ENCODE measurements at regions not wholly inside any gene's neighbourhood (a gene's known extent, or its start where the extent isn't known, plus 50 kb on each side); places are given as distances from the start of the nearest gene placed in this dataset.

GRCh38 chr14:97618917-97619690, 821.9 kb downstream of the VRK1 start:
- DNase-seq (ENCODE audit: low read depth), result no peak
- TF ChIP-seq CTCF (conservative IDR thresholded peaks at IDR 0.05; ENCODE audit: low read depth, low read length), result no peak
- H3K4me3 ChIP-seq (ENCODE audit: low read depth, low read length), result no peak overlapping the region

GRCh38 chr14:97620066-97620465, 822.9 kb downstream of the VRK1 start:
- no peak overlapping the region for H3K4me3 ChIP-seq (ENCODE audit: low read depth, low read length)
- no peak for DNase-seq (ENCODE audit: low read depth)
- TF ChIP-seq CTCF (conservative IDR thresholded peaks at IDR 0.05; ENCODE audit: low read depth, low read length), result no peak

GRCh38 chr14:97624985-97625384, 827.8 kb downstream of the VRK1 start:
- no peak for TF ChIP-seq CTCF (conservative IDR thresholded peaks at IDR 0.05; ENCODE audit: low read depth, low read length)
- DNase-seq (ENCODE audit: low read depth), result no peak
- no peak overlapping the region for H3K4me3 ChIP-seq (ENCODE audit: low read depth, low read length)

GRCh38 chr14:97625477-97625876, 828.3 kb downstream of the VRK1 start:
- no peak for DNase-seq (ENCODE audit: low read depth)
- no peak overlapping the region for H3K4me3 ChIP-seq (ENCODE audit: low read depth, low read length)
- TF ChIP-seq CTCF (conservative IDR thresholded peaks at IDR 0.05; ENCODE audit: low read depth, low read length), result no peak

- no peak for DNase-seq (ENCODE audit: low read depth)
- no peak for TF ChIP-seq CTCF (conservative IDR thresholded peaks at IDR 0.05; ENCODE audit: low read depth, low read length)
- no peak overlapping the region for H3K4me3 ChIP-seq (ENCODE audit: low read depth, low read length)
Measured at GRCh38 chr14:97626088-97626487, 828.9 kb downstream of the VRK1 start.

GRCh38 chr14:97630249-97630648, 833.1 kb downstream of the VRK1 start:
- DNase-seq (ENCODE audit: low read depth), result no peak
- no peak overlapping the region for H3K4me3 ChIP-seq (ENCODE audit: low read depth, low read length)
- TF ChIP-seq CTCF (conservative IDR thresholded peaks at IDR 0.05; ENCODE audit: low read depth, low read length), result no peak

- H3K4me3 ChIP-seq (ENCODE audit: low read depth, low read length), result no peak overlapping the region
- no peak for TF ChIP-seq CTCF (conservative IDR thresholded peaks at IDR 0.05; ENCODE audit: low read depth, low read length)
- DNase-seq (ENCODE audit: low read depth), result no peak
Measured at GRCh38 chr14:97633131-97633738, 836.1 kb downstream of the VRK1 start.

All from choroid plexus epithelial cell (primary cell).